ENCODE measurements at regions not wholly inside any gene's neighbourhood (a gene's known extent, or its start where the extent isn't known, plus 50 kb on each side); places are given as distances from the start of the nearest gene placed in this dataset.
"Not testable (repeated sequence)": the region's sequence is repeated elsewhere in the genome, so short reads cannot be mapped to it uniquely, and the experiment has no call there.

DNA sequence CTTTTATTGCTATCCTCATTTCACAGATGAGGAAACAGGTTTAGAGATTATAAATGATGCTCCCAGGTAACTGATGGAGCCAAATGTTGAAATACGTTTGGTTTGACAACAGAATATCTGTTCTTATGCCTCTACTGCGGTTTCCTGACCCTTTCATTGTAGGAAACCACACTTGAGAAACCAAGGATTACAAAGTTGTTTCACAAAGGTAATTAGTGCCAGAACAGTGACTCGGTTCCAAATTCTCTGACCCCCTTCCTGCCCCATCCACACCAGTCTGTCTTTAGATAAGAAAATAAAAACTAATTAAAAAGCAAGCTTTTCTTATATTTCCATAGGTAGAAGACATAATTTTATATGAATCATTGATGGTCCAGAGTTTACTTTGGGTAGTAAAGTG, 393.7 kb upstream of the MBL2 start:
- H3K4me3 ChIP-seq: no peak overlapping the region

DNA sequence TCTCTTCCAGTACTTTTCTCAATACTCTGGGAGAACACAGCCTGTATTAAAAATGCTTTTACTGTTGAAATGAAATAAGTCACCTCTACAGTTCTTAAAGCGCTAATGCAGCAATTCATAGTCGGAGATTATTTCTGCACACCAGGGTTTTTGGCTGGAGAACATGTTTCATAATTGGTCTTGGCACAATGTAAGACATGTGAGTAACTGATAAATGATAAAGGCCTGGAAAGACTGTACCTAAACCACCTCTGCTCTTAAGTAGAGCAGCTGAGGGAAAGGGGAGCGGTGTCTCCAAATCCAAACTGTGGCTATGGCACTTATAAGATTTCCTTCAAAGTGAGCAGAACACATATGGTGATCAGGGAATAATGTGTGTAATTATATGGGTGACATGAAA, 390.3 kb upstream of the MBL2 start:
- TF ChIP-seq, protein P1, sequence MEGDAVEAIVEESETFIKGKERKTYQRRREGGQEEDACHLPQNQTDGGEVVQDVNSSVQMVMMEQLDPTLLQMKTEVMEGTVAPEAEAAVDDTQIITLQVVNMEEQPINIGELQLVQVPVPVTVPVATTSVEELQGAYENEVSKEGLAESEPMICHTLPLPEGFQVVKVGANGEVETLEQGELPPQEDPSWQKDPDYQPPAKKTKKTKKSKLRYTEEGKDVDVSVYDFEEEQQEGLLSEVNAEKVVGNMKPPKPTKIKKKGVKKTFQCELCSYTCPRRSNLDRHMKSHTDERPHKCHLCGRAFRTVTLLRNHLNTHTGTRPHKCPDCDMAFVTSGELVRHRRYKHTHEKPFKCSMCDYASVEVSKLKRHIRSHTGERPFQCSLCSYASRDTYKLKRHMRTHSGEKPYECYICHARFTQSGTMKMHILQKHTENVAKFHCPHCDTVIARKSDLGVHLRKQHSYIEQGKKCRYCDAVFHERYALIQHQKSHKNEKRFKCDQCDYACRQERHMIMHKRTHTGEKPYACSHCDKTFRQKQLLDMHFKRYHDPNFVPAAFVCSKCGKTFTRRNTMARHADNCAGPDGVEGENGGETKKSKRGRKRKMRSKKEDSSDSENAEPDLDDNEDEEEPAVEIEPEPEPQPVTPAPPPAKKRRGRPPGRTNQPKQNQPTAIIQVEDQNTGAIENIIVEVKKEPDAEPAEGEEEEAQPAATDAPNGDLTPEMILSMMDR (IDR thresholded peaks at IDR 0.05; ENCODE audit: low read depth, low read length): no peak
- Histone ChIP-seq H3K9me3 (ENCODE audit: low read depth) (no peaks in the 10 kb centered on the region), H3K36me3 (no peaks in the 10 kb centered on the region), H3K4me1 (ENCODE audit: low read depth) (no peaks in the 10 kb centered on the region), H3K27ac (no peak overlapping the region), H3K27me3 (no peaks in the 10 kb centered on the region), H3K4me3 (no peak overlapping the region)
- DNase-seq (ENCODE audit: low read depth in 1 of 2, low spot score in 1 of 2): no peak

More for the DNA sequence above, 393.7 kb upstream of the MBL2 start:
- Histone ChIP-seq H3K9me3 (ENCODE audit: low read depth) (no peaks in the 10 kb centered on the region), H3K36me3 (no peaks in the 10 kb centered on the region), H3K4me1 (ENCODE audit: low read depth) (no peaks in the 10 kb centered on the region), H3K27ac (no peak overlapping the region), H3K27me3 (no peaks in the 10 kb centered on the region)
- DNase-seq (ENCODE audit: low read depth in 1 of 2, low spot score in 1 of 2): no peak
- TF ChIP-seq, protein P1 (IDR thresholded peaks at IDR 0.05; ENCODE audit: low read depth, low read length): no peak

DNA sequence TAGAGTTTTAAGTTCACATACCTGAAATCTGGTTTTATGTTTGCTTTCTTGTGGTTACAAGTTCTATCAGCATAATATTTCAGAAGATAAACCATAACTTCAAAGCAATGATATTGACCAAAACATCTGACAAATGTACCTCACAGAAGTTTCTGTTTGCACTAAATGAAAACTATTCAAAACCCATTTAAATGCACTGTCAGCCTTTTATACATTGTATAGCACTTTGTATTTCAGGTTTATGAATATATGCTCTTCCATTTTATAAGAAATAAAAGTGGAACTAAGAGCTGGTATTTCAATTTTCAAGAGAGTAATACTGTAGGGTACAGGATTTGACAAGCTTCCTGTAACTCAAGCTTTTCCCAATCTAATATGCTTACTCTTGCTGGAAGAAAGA, 388.6 kb upstream of the MBL2 start:
- H3K36me3 ChIP-seq: no peaks in the 10 kb centered on the region
- no peak overlapping the region for H3K4me3 ChIP-seq
- no peak for DNase-seq (ENCODE audit: low read depth in 1 of 2, low spot score in 1 of 2)
- H3K27ac ChIP-seq: no peak overlapping the region
- TF ChIP-seq, protein P1 (IDR thresholded peaks at IDR 0.05; ENCODE audit: low read depth, low read length): no peak
- no peaks in the 10 kb centered on the region for H3K4me1 ChIP-seq (ENCODE audit: low read depth)
- H3K9me3 ChIP-seq (ENCODE audit: low read depth): no peaks in the 10 kb centered on the region
- H3K27me3 ChIP-seq: no peaks in the 10 kb centered on the region

DNA sequence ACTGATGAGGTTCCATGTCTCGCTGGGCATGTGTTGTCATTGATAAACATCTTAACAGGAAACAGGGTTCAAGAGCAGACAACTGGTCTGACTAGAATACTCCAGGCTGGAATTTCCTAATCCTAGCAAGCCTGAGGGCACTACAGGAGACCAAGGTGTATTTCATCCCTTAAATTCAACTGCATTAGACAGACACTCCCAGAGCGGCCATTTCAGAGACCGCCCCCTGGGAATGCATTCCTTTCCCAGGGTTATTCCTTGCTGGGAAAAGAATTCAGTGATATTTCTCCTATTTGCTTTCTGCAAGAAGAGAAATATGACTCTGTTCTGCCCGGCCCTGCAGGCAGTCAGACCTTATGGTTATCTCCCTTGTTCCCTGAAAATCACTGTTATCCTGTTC, 383.1 kb upstream of the MBL2 start:
- H3K27me3 ChIP-seq; H3K36me3 ChIP-seq; DNase-seq (ENCODE audit: low read depth in 1 of 2, low spot score in 1 of 2); H3K27ac ChIP-seq; H3K4me3 ChIP-seq; H3K9me3 ChIP-seq (ENCODE audit: low read depth); H3K4me1 ChIP-seq (ENCODE audit: low read depth): not testable (repeated sequence)

DNA sequence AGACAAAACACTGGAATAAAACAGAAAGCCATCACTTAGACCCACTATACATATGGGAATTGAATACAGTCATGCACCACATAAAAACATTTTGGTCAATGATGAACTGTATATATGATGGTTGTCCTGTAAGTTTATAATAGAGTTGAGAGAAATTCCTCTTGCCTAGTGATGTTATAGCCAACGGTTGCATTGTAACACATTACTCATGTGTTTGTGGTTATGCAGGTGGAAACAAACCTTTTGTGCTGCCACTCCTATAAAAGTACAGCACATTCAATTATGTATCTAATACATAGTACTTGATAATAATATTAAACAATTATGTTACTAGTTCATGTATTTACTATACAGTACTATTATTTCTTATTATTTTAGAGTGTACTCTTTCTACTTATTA, 381.2 kb upstream of the MBL2 start:
- Histone ChIP-seq H3K27ac (no peak overlapping the region), H3K9me3 (ENCODE audit: low read depth) (peaks cover 3% of the 10 kb centered on the region), H3K4me3 (no peak overlapping the region), H3K4me1 (ENCODE audit: low read depth) (no peaks in the 10 kb centered on the region), H3K36me3 (no peaks in the 10 kb centered on the region), H3K27me3 (no peaks in the 10 kb centered on the region)
- DNase-seq (ENCODE audit: low read depth in 1 of 2, low spot score in 1 of 2): no peak
- TF ChIP-seq, protein P1 (IDR thresholded peaks at IDR 0.05; ENCODE audit: low read depth, low read length): no peak

DNA sequence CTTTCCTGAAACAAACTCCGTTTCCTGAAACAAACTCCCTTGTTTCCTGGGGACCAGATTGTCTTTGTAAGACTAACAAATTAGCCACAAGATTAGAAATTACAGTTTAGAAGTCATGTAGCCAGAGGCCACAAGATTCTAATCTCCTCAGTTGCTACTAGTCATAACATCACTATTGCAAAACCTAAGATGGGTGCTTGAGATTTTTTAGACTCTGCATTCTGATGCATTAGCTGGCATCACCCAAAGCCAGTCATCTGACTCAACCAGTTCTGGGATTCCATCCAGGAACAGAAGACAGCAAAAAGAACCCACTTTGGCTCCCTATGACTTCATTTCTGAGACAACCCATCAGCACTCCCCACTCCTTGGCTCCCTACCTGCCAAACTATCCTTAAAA, 367.9 kb upstream of the MBL2 start:
- H3K4me3 ChIP-seq: no peak overlapping the region
- no peaks in the 10 kb centered on the region for H3K36me3 ChIP-seq
- no peaks in the 10 kb centered on the region for H3K4me1 ChIP-seq (ENCODE audit: low read depth)
- TF ChIP-seq, protein P1 (IDR thresholded peaks at IDR 0.05; ENCODE audit: low read depth, low read length): no peak
- no peaks in the 10 kb centered on the region for H3K9me3 ChIP-seq (ENCODE audit: low read depth)
- no peak overlapping the region for H3K27ac ChIP-seq
- no peaks in the 10 kb centered on the region for H3K27me3 ChIP-seq
- peak in 1 of 2 donors; percentile 76 for DNase-seq (ENCODE audit: low read depth in 1 of 2, low spot score in 1 of 2)
